ENCODE measurements at regions not wholly inside any gene's neighbourhood (a gene's known extent, or its start where the extent isn't known, plus 50 kb on each side); places are given as distances from the start of the nearest gene placed in this dataset.

- no peak for TF ChIP-seq EZH2 (IDR thresholded peaks at IDR 0.05; ENCODE audit: borderline replicate concordance, low read depth, low read length, severe bottlenecking)
- peak; percentile 59 for TF ChIP-seq CTCF (IDR thresholded peaks at IDR 0.05; ENCODE audit: borderline replicate concordance, extremely low read depth, low read length, poor library complexity, severe bottlenecking)
- H3K27ac ChIP-seq (ENCODE audit: low read length) = no peak overlapping the region
- no peak overlapping the region for H3K4me3 ChIP-seq (ENCODE audit: low read depth in 1 of 2, low read length in 2 of 2)
- no peaks in the 10 kb centered on the region for H3K79me2 ChIP-seq (ENCODE audit: insufficient read depth, low read length)
- no peaks in the 10 kb centered on the region for H3K9me3 ChIP-seq (ENCODE audit: insufficient read depth, low read length, severe bottlenecking)
- no peak overlapping the region for H2AFZ ChIP-seq (ENCODE audit: low read depth, low read length)
- H3K36me3 ChIP-seq (ENCODE audit: insufficient read depth, low read length) = no peaks in the 10 kb centered on the region
- no peak overlapping the region for H3K4me2 ChIP-seq (ENCODE audit: insufficient read depth, low read length)
- H4K20me1 ChIP-seq (ENCODE audit: insufficient read depth, low read length) = no peaks in the 10 kb centered on the region
- H3K27me3 ChIP-seq (ENCODE audit: insufficient read depth, low read length, poor library complexity) = no peaks in the 10 kb centered on the region
- H3K4me1 ChIP-seq (ENCODE audit: insufficient read depth, low read length) = 0 out of 2 replicates have a peak, but pooled peaks cover 6% of the 10 kb centered on the region
- DNase-seq = no peak
- no peak overlapping the region for H3K9ac ChIP-seq (ENCODE audit: low read depth, low read length)
- peak; percentile 75 for ATAC-seq (ENCODE audit: insufficient read depth, low read depth)
Measured at GRCh38 chr5:93899026-93899600, 157.7 kb upstream of the POU5F2 start.

- no peaks in the 10 kb centered on the region for H3K27me3 ChIP-seq (ENCODE audit: insufficient read depth, low read length, poor library complexity)
- H3K9ac ChIP-seq (ENCODE audit: low read depth, low read length) = no peak overlapping the region
- peak; percentile 45; the same call in 2 of the 3 replicates for ATAC-seq (ENCODE audit: insufficient read depth, low read depth)
- no peaks in the 10 kb centered on the region for H3K36me3 ChIP-seq (ENCODE audit: insufficient read depth, low read length)
- H3K4me2 ChIP-seq (ENCODE audit: insufficient read depth, low read length) = no peak overlapping the region
- TF ChIP-seq EZH2 (IDR thresholded peaks at IDR 0.05; ENCODE audit: borderline replicate concordance, low read depth, low read length, severe bottlenecking) (no peak), CTCF (IDR thresholded peaks at IDR 0.05; ENCODE audit: borderline replicate concordance, extremely low read depth, low read length, poor library complexity, severe bottlenecking) (peak; percentile 69)
- 0 out of 2 replicates have a peak, but pooled peaks cover 6% of the 10 kb centered on the region for H3K4me1 ChIP-seq (ENCODE audit: insufficient read depth, low read length)
- H4K20me1 ChIP-seq (ENCODE audit: insufficient read depth, low read length) = no peaks in the 10 kb centered on the region
- no peak overlapping the region for H2AFZ ChIP-seq (ENCODE audit: low read depth, low read length)
- H3K4me3 ChIP-seq (ENCODE audit: low read depth in 1 of 2, low read length in 2 of 2) = no peak overlapping the region
- H3K79me2 ChIP-seq (ENCODE audit: insufficient read depth, low read length) = no peaks in the 10 kb centered on the region
- no peaks in the 10 kb centered on the region for H3K9me3 ChIP-seq (ENCODE audit: insufficient read depth, low read length, severe bottlenecking)
- DNase-seq = no peak
- H3K27ac ChIP-seq (ENCODE audit: low read length) = no peak overlapping the region
Measured at GRCh38 chr5:93894601-93895354, 153.4 kb upstream of the POU5F2 start.

GRCh38 chr5:93893075-93893474 lies 151.7 kb upstream of the POU5F2 start:
- H3K27ac ChIP-seq (ENCODE audit: low read length) = no peak overlapping the region
- ATAC-seq (ENCODE audit: insufficient read depth, low read depth) = no peak
- H3K4me3 ChIP-seq (ENCODE audit: low read depth in 1 of 2, low read length in 2 of 2) = no peak overlapping the region
- no peaks in the 10 kb centered on the region for H3K79me2 ChIP-seq (ENCODE audit: insufficient read depth, low read length)
- TF ChIP-seq CTCF (IDR thresholded peaks at IDR 0.05; ENCODE audit: borderline replicate concordance, extremely low read depth, low read length, poor library complexity, severe bottlenecking) (no peak), EZH2 (IDR thresholded peaks at IDR 0.05; ENCODE audit: borderline replicate concordance, low read depth, low read length, severe bottlenecking) (no peak)
- no peaks in the 10 kb centered on the region for H3K27me3 ChIP-seq (ENCODE audit: insufficient read depth, low read length, poor library complexity)
- DNase-seq = no peak
- H3K36me3 ChIP-seq (ENCODE audit: insufficient read depth, low read length) = no peaks in the 10 kb centered on the region
- H3K4me2 ChIP-seq (ENCODE audit: insufficient read depth, low read length) = no peak overlapping the region
- H3K4me1 ChIP-seq (ENCODE audit: insufficient read depth, low read length) = 0 out of 2 replicates have a peak, but pooled peaks cover 6% of the 10 kb centered on the region
- no peaks in the 10 kb centered on the region for H4K20me1 ChIP-seq (ENCODE audit: insufficient read depth, low read length)
- no peaks in the 10 kb centered on the region for H3K9me3 ChIP-seq (ENCODE audit: insufficient read depth, low read length, severe bottlenecking)
- no peak overlapping the region for H3K9ac ChIP-seq (ENCODE audit: low read depth, low read length)
- no peak overlapping the region for H2AFZ ChIP-seq (ENCODE audit: low read depth, low read length)
